ENCODE measurements at regions not wholly inside any gene's neighbourhood (a gene's known extent, or its start where the extent isn't known, plus 50 kb on each side); places are given as distances from the start of the nearest gene placed in this dataset.

DNA sequence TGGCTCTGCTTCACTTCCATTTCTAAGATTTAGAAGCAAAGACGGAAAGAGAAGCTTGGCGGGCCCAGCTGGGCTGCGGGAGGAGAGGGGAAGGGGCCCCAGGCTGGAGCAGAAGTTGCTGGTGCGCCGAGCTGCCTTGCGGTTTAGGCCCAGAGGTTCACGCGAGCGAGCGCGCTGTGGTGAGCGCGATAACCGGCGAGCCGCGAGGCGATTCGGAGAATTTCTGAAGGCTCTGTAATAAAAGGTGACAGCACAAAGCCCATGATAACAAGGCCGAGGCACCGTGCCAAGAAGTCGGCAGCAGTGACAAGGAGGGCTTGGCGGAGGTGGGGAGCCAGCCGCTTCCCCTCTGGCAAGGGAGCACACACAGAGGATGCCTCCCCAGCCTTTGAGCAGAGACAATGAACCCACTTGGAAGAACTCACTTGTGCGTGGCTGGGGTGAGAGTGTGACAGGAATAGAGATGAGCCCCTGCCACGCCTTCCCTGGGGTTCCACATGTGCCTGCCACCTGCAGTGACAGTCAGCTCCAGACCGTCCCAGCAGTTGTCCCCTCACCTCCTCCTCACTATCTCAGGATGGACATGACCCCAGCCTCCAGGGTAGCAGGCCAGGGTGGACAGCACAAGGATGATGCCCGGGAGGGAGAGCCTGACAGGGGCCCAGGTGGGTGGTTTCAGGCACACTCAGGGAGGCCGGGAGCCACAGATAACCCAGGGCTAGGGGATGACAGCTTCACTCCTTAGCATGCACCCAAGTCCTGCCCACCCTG is 315.2 kb downstream of the UACA start:
- Mint-ChIP-seq H3K4me3 (no peak overlapping the region), H3K4me1 (peaks cover 26 to 44% of the 10 kb centered on the region in 2 experiments), H3K9me3 (no peaks in the 10 kb centered on the region; a peak in 2 of 5 replicates), H3K27me3 (ENCODE audit: low read depth) (peaks cover 43% of the 10 kb centered on the region), H3K27ac (no peak overlapping the region; a peak in 1 of 7 replicates), H3K36me3 (ENCODE audit: insufficient read depth in 1 of 3, low read depth in 3 of 3) (no peaks in the 10 kb centered on the region)
- no peak overlapping the region for H4K5ac ChIP-seq (ENCODE audit: insufficient read length, low read depth, low read length)
- no peak overlapping the region for H3K4ac ChIP-seq (ENCODE audit: low read depth, low read length)
- no peak for DNase-seq
- no CpG with 5 or more reads among the region's 29 CpGs for WGBS (ENCODE audit: extremely low coverage, insufficient read length, low lambda C conversion rate)
- TF ChIP-seq, protein P1, sequence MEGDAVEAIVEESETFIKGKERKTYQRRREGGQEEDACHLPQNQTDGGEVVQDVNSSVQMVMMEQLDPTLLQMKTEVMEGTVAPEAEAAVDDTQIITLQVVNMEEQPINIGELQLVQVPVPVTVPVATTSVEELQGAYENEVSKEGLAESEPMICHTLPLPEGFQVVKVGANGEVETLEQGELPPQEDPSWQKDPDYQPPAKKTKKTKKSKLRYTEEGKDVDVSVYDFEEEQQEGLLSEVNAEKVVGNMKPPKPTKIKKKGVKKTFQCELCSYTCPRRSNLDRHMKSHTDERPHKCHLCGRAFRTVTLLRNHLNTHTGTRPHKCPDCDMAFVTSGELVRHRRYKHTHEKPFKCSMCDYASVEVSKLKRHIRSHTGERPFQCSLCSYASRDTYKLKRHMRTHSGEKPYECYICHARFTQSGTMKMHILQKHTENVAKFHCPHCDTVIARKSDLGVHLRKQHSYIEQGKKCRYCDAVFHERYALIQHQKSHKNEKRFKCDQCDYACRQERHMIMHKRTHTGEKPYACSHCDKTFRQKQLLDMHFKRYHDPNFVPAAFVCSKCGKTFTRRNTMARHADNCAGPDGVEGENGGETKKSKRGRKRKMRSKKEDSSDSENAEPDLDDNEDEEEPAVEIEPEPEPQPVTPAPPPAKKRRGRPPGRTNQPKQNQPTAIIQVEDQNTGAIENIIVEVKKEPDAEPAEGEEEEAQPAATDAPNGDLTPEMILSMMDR (conservative IDR thresholded peaks at IDR 0.05) = no peak
- H3K23me2 ChIP-seq (ENCODE audit: insufficient read length, low read depth, low read length, poor library complexity, severe bottlenecking) = no peaks in the 10 kb centered on the region
- H2BK5ac ChIP-seq (ENCODE audit: insufficient read length, low read length) = no peak overlapping the region
- no peaks in the 10 kb centered on the region for H3K27me3 ChIP-seq (ENCODE audit: insufficient read depth, low read length)
- H3K27ac ChIP-seq (ENCODE audit: insufficient read length, low read depth, low read length) = no peak overlapping the region
- no peaks in the 10 kb centered on the region for H3K79me1 ChIP-seq (ENCODE audit: insufficient read depth, low read depth, low read length, poor library complexity, severe bottlenecking)
- no peak overlapping the region for H3K18ac ChIP-seq (ENCODE audit: insufficient read length, low read depth, low read length)
- H3K23ac ChIP-seq (ENCODE audit: insufficient read length, low read depth, low read length) = no peak overlapping the region
- H3K4me1 ChIP-seq (ENCODE audit: insufficient read depth, low read length) = no peaks in the 10 kb centered on the region; the same call in 1 of the 2 replicates
- no peaks in the 10 kb centered on the region for H3K79me2 ChIP-seq (ENCODE audit: insufficient read depth, low read length)
- no peak overlapping the region for H3K9ac ChIP-seq (ENCODE audit: extremely low read depth, insufficient read length, low read length)
- H4K8ac ChIP-seq (replicated peaks; ENCODE audit: insufficient read length, low read depth, low read length) = no peak overlapping the region
- H3K9me3 ChIP-seq (ENCODE audit: control insufficient read depth, low read depth, low read length) = no peaks in the 10 kb centered on the region
- no peaks in the 10 kb centered on the region for H4K20me1 ChIP-seq (ENCODE audit: control insufficient read depth, insufficient read depth, insufficient read length)
- H2BK20ac ChIP-seq (ENCODE audit: low read depth, low read length, poor library complexity, severe bottlenecking) = no peak overlapping the region
- no peak overlapping the region for H2BK12ac ChIP-seq (ENCODE audit: insufficient read length, low read depth, low read length)
- H4K91ac ChIP-seq (ENCODE audit: insufficient read length, low read depth, low read length) = no peak overlapping the region
- no peak overlapping the region for H2AFZ ChIP-seq (ENCODE audit: low read length)
- H3K4me2 ChIP-seq (ENCODE audit: insufficient read depth, insufficient read length, low read length) = no peak overlapping the region
- no peak overlapping the region for H3T11ph ChIP-seq (ENCODE audit: low read length)
- no peak overlapping the region for H2AK5ac ChIP-seq (ENCODE audit: insufficient read length, low read length)
- H3K14ac ChIP-seq (ENCODE audit: insufficient read depth, low read length) = no peak overlapping the region
- no peak overlapping the region for H2BK120ac ChIP-seq (ENCODE audit: low read depth, low read length, poor library complexity, severe bottlenecking)
- no peak overlapping the region for H2BK15ac ChIP-seq (ENCODE audit: low read depth, low read length)
- H3K56ac ChIP-seq (ENCODE audit: insufficient read length, low read depth, low read length) = no peak overlapping the region
